Natural killer cell (primary cell): ENCODE measurements at regions not wholly inside any gene's neighbourhood (a gene's known extent, or its start where the extent isn't known, plus 50 kb on each side); places are given as distances from the start of the nearest gene placed in this dataset.

ENCODE experiments used
- ATAC-seq, 3 donors: fragments of 150-1000 bp in 2 of 3; fragments of 200-7000 bp in 1 of 3; cut with Tn5 transposase; 1 replicate in 1 of 3; 2 replicates in 2 of 3; pipeline ENCODE4 v1.10.0; 2021; ENCODE audit warnings: mild to moderate bottlenecking in 2 of 3, moderate library complexity in 2 of 3
- DNase-seq, 2 donors: peaks; one replicate each; pipeline versions ENCODE4 v3.0.0 to v3.0.0-alpha.2; 2013 to 2021; ENCODE audit warnings: mixed read lengths in 1 of 2
- H3K27ac ChIP-seq: one replicate; pipeline ENCODE4 v1.5.1; 2013; ENCODE audit warnings: mild to moderate bottlenecking, low read length
- H3K27me3 ChIP-seq: one replicate; pipeline ENCODE4 v1.6.1; 2013; ENCODE audit warnings: low read length; ENCODE audit not compliant: control insufficient read depth, insufficient read depth
- H3K36me3 ChIP-seq: one replicate; pipeline ENCODE4 v1.6.1; 2013; ENCODE audit warnings: low read length; ENCODE audit not compliant: control insufficient read depth, insufficient read depth
- H3K4me1 ChIP-seq: one replicate; pipeline ENCODE4 v1.6.1; 2013; ENCODE audit warnings: low read length; ENCODE audit not compliant: control insufficient read depth, insufficient read depth
- H3K4me3 ChIP-seq: one replicate; pipeline ENCODE4 v1.5.1; 2013; ENCODE audit warnings: low read length
- H3K9me3 ChIP-seq: one replicate; pipeline ENCODE4 v1.6.1; 2013; ENCODE audit warnings: low read length; ENCODE audit not compliant: control insufficient read depth, insufficient read depth
- H3K27ac Mint-ChIP-seq, 2 donors: one replicate each; pipeline ENCODE4 v1.8.0; 2022; ENCODE audit warnings: mild to moderate bottlenecking in 2 of 2, mixed read lengths in 2 of 2, moderate library complexity in 1 of 2
- H3K27me3 Mint-ChIP-seq, 2 donors: one replicate each; pipeline ENCODE4 v1.8.0; 2022; ENCODE audit warnings: low read depth in 2 of 2, mixed read lengths in 2 of 2
- H3K36me3 Mint-ChIP-seq: one replicate; pipeline ENCODE4 v1.8.0; 2022; ENCODE audit warnings: mixed read lengths
- H3K4me1 Mint-ChIP-seq, 2 donors: one replicate each; pipeline ENCODE4 v1.8.0; 2022; ENCODE audit warnings: mixed read lengths in 2 of 2
- H3K4me3 Mint-ChIP-seq: one replicate; pipeline ENCODE4 v1.8.0; 2022; ENCODE audit warnings: mild to moderate bottlenecking, moderate library complexity, mixed read lengths
- H3K9me3 Mint-ChIP-seq, 2 donors: one replicate each; pipeline ENCODE4 v1.8.0; 2022; ENCODE audit warnings: mixed read lengths in 2 of 2
- WGBS: methylation state at CpG from one replicate; pipeline ENCODE4 v1.1.7; 2013; ENCODE audit warnings: missing lambda C conversion rate; ENCODE audit not compliant: insufficient coverage; 5-methylcytosine and 5-hydroxymethylcytosine counted together
- intact Hi-C: fragments of 100-400 bp; cut with micrococcal nuclease; formaldehyde crosslinking; loops from one replicate; pipeline ENCODE4 v1.14.2; 2022
- TF ChIP-seq, protein P1 (sequence below): fragments of 200-600 bp; IDR thresholded peaks from one replicate; pipeline ENCODE4 v1.8.0; 2022; ENCODE audit warnings: antibody characterized with exemption

DNA sequence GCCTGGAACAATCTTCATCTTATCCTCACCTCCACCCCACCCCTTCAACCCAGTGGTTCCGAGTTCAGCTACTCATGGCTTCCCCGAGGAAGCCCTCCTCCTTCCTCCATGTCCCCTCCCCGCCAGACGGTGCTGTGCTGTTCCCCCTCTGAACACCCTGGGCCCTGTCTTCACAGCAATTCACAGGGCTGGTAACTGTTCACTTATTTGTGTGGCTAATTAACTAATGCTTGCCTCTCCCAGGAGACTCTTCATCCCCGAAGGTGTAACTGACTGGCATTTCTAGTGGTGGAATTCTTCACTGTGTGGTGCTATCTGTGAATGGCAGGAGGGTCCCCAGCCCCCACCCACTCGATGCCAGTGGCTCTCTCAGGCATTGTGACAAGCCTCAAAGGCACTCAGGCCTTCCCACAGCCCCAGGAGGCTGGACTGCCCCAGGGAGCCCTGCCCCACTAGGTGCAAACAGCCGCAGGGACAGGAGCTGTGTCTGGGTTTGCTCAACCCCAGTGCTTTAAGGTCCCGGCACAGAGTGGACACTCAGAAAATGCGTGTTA lies 133.7 kb upstream of the ID2 start:
- peaks cover 0 to 2% of the 10 kb centered on the region in 2 donors for H3K27me3 Mint-ChIP-seq
- DNase-seq: no peak
- H3K36me3 Mint-ChIP-seq: no peaks in the 10 kb centered on the region
- WGBS: 94% methylated on average over 9 of the region's 9 CpGs
- no peaks in the 10 kb centered on the region for H3K9me3 ChIP-seq
- no peak overlapping the region for H3K4me3 ChIP-seq
- H3K27me3 ChIP-seq: no peaks in the 10 kb centered on the region
- peaks cover 44% of the 10 kb centered on the region for H3K4me1 ChIP-seq
- TF ChIP-seq, protein P1, sequence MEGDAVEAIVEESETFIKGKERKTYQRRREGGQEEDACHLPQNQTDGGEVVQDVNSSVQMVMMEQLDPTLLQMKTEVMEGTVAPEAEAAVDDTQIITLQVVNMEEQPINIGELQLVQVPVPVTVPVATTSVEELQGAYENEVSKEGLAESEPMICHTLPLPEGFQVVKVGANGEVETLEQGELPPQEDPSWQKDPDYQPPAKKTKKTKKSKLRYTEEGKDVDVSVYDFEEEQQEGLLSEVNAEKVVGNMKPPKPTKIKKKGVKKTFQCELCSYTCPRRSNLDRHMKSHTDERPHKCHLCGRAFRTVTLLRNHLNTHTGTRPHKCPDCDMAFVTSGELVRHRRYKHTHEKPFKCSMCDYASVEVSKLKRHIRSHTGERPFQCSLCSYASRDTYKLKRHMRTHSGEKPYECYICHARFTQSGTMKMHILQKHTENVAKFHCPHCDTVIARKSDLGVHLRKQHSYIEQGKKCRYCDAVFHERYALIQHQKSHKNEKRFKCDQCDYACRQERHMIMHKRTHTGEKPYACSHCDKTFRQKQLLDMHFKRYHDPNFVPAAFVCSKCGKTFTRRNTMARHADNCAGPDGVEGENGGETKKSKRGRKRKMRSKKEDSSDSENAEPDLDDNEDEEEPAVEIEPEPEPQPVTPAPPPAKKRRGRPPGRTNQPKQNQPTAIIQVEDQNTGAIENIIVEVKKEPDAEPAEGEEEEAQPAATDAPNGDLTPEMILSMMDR: no peak
- no peak overlapping the region for H3K27ac ChIP-seq
- peak overlapping the region in 1 of 2 donors; percentile 99 for H3K27ac Mint-ChIP-seq
- no peaks in the 10 kb centered on the region for H3K9me3 Mint-ChIP-seq
- no peaks in the 10 kb centered on the region for H3K36me3 ChIP-seq
- no peak overlapping the region for H3K4me3 Mint-ChIP-seq
- intact Hi-C loops: loop anchor here (10.0 kb wide), 2 partner anchors 93 to 123 kb away; no protein-coding TSS in a partner anchor
- H3K4me1 Mint-ChIP-seq: peaks cover 49 to 65% of the 10 kb centered on the region in 2 donors
- no peak for ATAC-seq

DNA sequence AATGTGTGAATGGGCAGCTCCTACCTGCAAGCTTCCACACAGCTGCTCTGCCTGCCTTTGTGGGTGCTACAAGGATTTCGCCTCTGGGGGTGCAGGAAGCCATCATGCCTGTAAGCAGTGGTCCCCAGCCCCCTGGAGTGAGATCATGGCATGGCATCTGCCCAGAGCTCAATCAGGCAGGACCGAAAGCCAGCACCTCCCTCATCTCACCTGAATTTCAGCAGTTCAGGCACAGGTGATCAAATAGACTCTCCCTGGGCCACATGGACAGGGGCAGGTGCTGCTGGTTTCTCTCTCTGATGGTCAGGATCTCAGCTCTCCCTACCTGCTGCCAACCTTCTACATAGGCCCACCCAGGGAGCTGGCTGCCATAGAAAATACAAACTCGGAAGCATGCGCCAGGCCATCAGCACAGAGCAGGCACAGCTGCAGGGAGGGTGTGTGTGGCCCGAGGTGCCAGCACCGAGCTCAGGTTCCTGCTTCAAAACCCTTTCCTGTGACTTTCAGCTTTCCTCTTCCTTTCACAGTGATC lies 133.2 kb upstream of the ID2 start:
- Histone ChIP-seq H3K4me3 (no peak overlapping the region), H3K36me3 (no peaks in the 10 kb centered on the region), H3K4me1 (peaks cover 38% of the 10 kb centered on the region), H3K9me3 (no peaks in the 10 kb centered on the region), H3K27ac (no peak overlapping the region), H3K27me3 (no peaks in the 10 kb centered on the region)
- DNase-seq (no peak), ATAC-seq (no peak)
- TF ChIP-seq, protein P1: no peak
- Mint-ChIP-seq H3K4me1 (peaks cover 44 to 59% of the 10 kb centered on the region in 2 donors), H3K9me3 (no peaks in the 10 kb centered on the region), H3K36me3 (no peaks in the 10 kb centered on the region), H3K27me3 (peaks cover 0 to 2% of the 10 kb centered on the region in 2 donors), H3K27ac (peak overlapping the region in 1 of 2 donors; percentile 8), H3K4me3 (no peak overlapping the region)
- 89% methylated on average over 6 of the region's 6 CpGs for WGBS
- intact Hi-C loops: loop anchor here (10.0 kb wide), 2 partner anchors 94 to 124 kb away; no protein-coding TSS in a partner anchor

DNA sequence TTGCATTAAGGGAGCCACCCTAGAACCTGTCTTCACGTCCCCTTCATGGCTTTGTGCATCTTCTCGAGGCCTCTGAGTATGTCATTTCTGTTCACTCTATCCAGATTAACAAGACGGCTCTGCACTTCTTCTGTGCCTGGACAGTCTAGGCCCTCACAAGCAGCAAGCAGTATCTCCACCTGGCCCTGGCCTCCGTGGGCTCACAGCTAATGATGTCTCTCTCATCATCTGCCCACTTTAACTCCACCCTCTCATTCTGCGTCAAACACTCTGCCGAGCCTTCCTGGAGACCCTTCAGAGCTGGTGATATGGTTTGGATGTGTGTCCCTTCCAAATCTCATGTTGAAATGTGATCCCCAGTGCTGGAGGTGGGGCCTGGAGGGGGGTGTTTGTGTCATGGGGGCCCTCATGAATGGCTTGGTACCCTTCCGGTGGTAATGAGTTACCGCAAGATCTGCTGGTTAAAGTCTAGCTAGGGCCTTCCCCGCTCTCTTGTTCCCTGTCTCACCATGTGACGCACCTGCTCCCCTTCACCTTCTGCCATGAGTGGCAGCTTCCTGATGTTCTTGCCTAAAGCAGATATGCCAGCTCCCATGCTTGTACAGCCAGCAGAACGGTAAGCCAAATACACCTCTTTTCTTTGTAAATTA lies 132.5 kb upstream of the ID2 start:
- WGBS: 95% methylated on average over 11 of the region's 11 CpGs
- no peak for DNase-seq
- no peak overlapping the region for H3K4me3 Mint-ChIP-seq
- no peaks in the 10 kb centered on the region for H3K36me3 ChIP-seq
- no peak overlapping the region for H3K4me3 ChIP-seq
- H3K4me1 ChIP-seq: peaks cover 31% of the 10 kb centered on the region
- H3K4me1 Mint-ChIP-seq: peaks cover 37 to 52% of the 10 kb centered on the region in 2 donors
- no peaks in the 10 kb centered on the region for H3K9me3 ChIP-seq
- H3K36me3 Mint-ChIP-seq: no peaks in the 10 kb centered on the region
- TF ChIP-seq, protein P1: no peak
- intact Hi-C loops: loop anchor here (10.0 kb wide), 2 partner anchors 95 to 125 kb away; no protein-coding TSS in a partner anchor
- H3K27ac Mint-ChIP-seq: no peak overlapping the region
- ATAC-seq: no peak
- H3K27me3 Mint-ChIP-seq: peaks cover 0 to 2% of the 10 kb centered on the region in 2 donors
- H3K27ac ChIP-seq: no peak overlapping the region
- H3K27me3 ChIP-seq: no peaks in the 10 kb centered on the region
- no peaks in the 10 kb centered on the region for H3K9me3 Mint-ChIP-seq
